Hepatocyte (in vitro differentiated cells): ENCODE measurements at regions not wholly inside any gene's neighbourhood (a gene's known extent, or its start where the extent isn't known, plus 50 kb on each side); places are given as distances from the start of the nearest gene placed in this dataset.

ENCODE experiments used
- CTCF ChIP-seq: fragments of 200-600 bp; sonication (generic); IDR thresholded peaks from 2 replicates; pipeline ENCODE4 v1.5.1; 2016; ENCODE audit warnings: antibody characterized with exemption, mild to moderate bottlenecking; ENCODE audit not compliant: poor library complexity
- EZH2 ChIP-seq: fragments of 200-600 bp; sonication (generic); IDR thresholded peaks from 2 replicates; pipeline ENCODE4 v1.6.1; 2016; ENCODE audit warnings: antibody characterized with exemption, mild to moderate bottlenecking, borderline replicate concordance

- no peak for TF ChIP-seq CTCF
- TF ChIP-seq EZH2 = no peak
Observed at GRCh38 chr20:48277266-48277665, 492.0 kb upstream of the SULF2 start.
